Tibial nerve (tissue), 4 donors: ENCODE measurements at regions not wholly inside any gene's neighbourhood (a gene's known extent, or its start where the extent isn't known, plus 50 kb on each side); places are given as distances from the start of the nearest gene placed in this dataset.

ENCODE experiments used
- DNase-seq, 2 donors: peaks; one replicate each; pipeline ENCODE4 v3.0.0-alpha.2; 2019; ENCODE audit warnings: low spot score in 2 of 2
- H3K27ac ChIP-seq, 4 donors: fragments of 200-600 bp; sonication (generic) in 3 of 4; one replicate each; pipeline ENCODE4 v1.5.1; 2017 to 2019; ENCODE audit warnings: mild to moderate bottlenecking in 1 of 4
- H3K27me3 ChIP-seq, 2 donors: fragments of 200-600 bp; sonication (generic) in 1 of 2; one replicate each; pipeline versions ENCODE4 v1.5.1 to v1.6.0; 2017 to 2019
- H3K36me3 ChIP-seq, 3 donors: fragments of 200-600 bp; sonication (generic); one replicate each; pipeline ENCODE4 v1.5.1; 2018 to 2019
- H3K4me1 ChIP-seq, 4 donors: fragments of 200-600 bp; sonication (generic) in 3 of 4; one replicate each; pipeline ENCODE4 v1.5.1; 2017 to 2019
- H3K4me3 ChIP-seq, 4 donors: fragments of 200-600 bp; sonication (generic) in 3 of 4; one replicate each; pipeline ENCODE4 v1.5.1; 2017 to 2019; ENCODE audit warnings: mild to moderate bottlenecking in 1 of 4, moderate library complexity in 1 of 4
- H3K9me3 ChIP-seq, 4 donors: fragments of 200-600 bp; sonication (generic) in 3 of 4; one replicate each; pipeline ENCODE4 v1.5.1; 2017 to 2019
- CTCF ChIP-seq, 5 experiments: fragments of 200-600 bp in 3 of 5; fragments of 450-650 bp in 2 of 5; sonication (generic) in 3 of 5; IDR thresholded peaks; one replicate each; pipeline ENCODE4 v1.5.1; 2016 to 2019; ENCODE audit warnings: antibody characterized with exemption in 5 of 5, mild to moderate bottlenecking in 3 of 5, moderate library complexity in 2 of 5
- EP300 ChIP-seq, 2 donors: sonication (generic); formaldehyde crosslinking; IDR thresholded peaks; one replicate each; pipeline ENCODE4 v1.6.1; 2017; ENCODE audit warnings: antibody characterized with exemption in 2 of 2, mild to moderate bottlenecking in 1 of 2
- POLR2A ChIP-seq, 2 donors: fragments of 450-650 bp; IDR thresholded peaks; one replicate each; pipeline ENCODE4 v1.6.1; 2017; ENCODE audit warnings: antibody characterized with exemption in 2 of 2, mild to moderate bottlenecking in 2 of 2, moderate library complexity in 2 of 2
- WGBS, 2 donors: methylation state at CpG; one replicate each; pipeline ENCODE4 v1.1.5; 2018; 5-methylcytosine and 5-hydroxymethylcytosine counted together

GRCh38 chr7:69476416-69476815 is 121.9 kb upstream of the AUTS2 start:
- H3K4me1 ChIP-seq, result no peaks in the 10 kb centered on the region
- no peak for TF ChIP-seq POLR2A (IDR thresholded peaks at IDR 0.05)
- no peak for TF ChIP-seq CTCF (IDR thresholded peaks at IDR 0.05)
- TF ChIP-seq EP300 (IDR thresholded peaks at IDR 0.05), result peak in 1 of 2 donors; percentile 47
- peak in 1 of 2 donors; percentile 7 for DNase-seq
- H3K9me3 ChIP-seq, result no peaks in the 10 kb centered on the region
- H3K27me3 ChIP-seq, result no peaks in the 10 kb centered on the region
- peak overlapping the region in 2 of 4 donors; percentile 12 to 60 for H3K27ac ChIP-seq
- 40 to 50% methylated on average over 5 of the region's 5 CpGs for WGBS, 2 donors
- no peaks in the 10 kb centered on the region for H3K36me3 ChIP-seq
- no peak overlapping the region for H3K4me3 ChIP-seq

- 90 to 94% methylated on average over 18 of the region's 18 CpGs for WGBS, 2 donors
- DNase-seq, result no peak
- Histone ChIP-seq H3K4me3 (no peak overlapping the region), H3K4me1 (no peaks in the 10 kb centered on the region), H3K27ac (no peak overlapping the region), H3K27me3 (no peaks in the 10 kb centered on the region), H3K36me3 (no peaks in the 10 kb centered on the region), H3K9me3 (no peaks in the 10 kb centered on the region)
- TF ChIP-seq EP300 (IDR thresholded peaks at IDR 0.05), result no peak
- TF ChIP-seq CTCF (IDR thresholded peaks at IDR 0.05), result no peak
- no peak for TF ChIP-seq POLR2A (IDR thresholded peaks at IDR 0.05)
These were observed 115.6 kb upstream of the AUTS2 start for GRCh38 chr7:69482676-69483075.

- H3K9me3 ChIP-seq, result no peaks in the 10 kb centered on the region
- no peaks in the 10 kb centered on the region for H3K4me1 ChIP-seq
- TF ChIP-seq CTCF (IDR thresholded peaks at IDR 0.05), result no peak
- no peak for TF ChIP-seq POLR2A (IDR thresholded peaks at IDR 0.05)
- no peak for TF ChIP-seq EP300 (IDR thresholded peaks at IDR 0.05)
- 91 to 95% methylated on average over 3 of the region's 3 CpGs for WGBS, 2 donors
- H3K27me3 ChIP-seq, result no peaks in the 10 kb centered on the region
- DNase-seq, result no peak
- no peaks in the 10 kb centered on the region for H3K36me3 ChIP-seq
- H3K27ac ChIP-seq, result no peak overlapping the region
- H3K4me3 ChIP-seq, result no peak overlapping the region
These were observed 108.7 kb upstream of the AUTS2 start for GRCh38 chr7:69489533-69489932.

- no peak for DNase-seq
- WGBS, 2 donors, result 88 to 95% methylated on average over 3 of the region's 3 CpGs
- H3K27ac ChIP-seq, result no peak overlapping the region
- H3K36me3 ChIP-seq, result no peaks in the 10 kb centered on the region
- H3K4me3 ChIP-seq, result no peak overlapping the region
- no peaks in the 10 kb centered on the region for H3K27me3 ChIP-seq
- H3K4me1 ChIP-seq, result no peaks in the 10 kb centered on the region
- no peak for TF ChIP-seq POLR2A (IDR thresholded peaks at IDR 0.05)
- H3K9me3 ChIP-seq, result peaks cover 0 to 12% (median 0%) of the 10 kb centered on the region in 4 donors
These were observed 99.6 kb upstream of the AUTS2 start for GRCh38 chr7:69498671-69499070.

- TF ChIP-seq CTCF (IDR thresholded peaks at IDR 0.05) (no peak), POLR2A (IDR thresholded peaks at IDR 0.05) (no peak), EP300 (IDR thresholded peaks at IDR 0.05) (no peak)
- peaks cover 0 to 12% (median 0%) of the 10 kb centered on the region in 4 donors for H3K9me3 ChIP-seq
- H3K36me3 ChIP-seq, result no peaks in the 10 kb centered on the region
- WGBS, 2 donors, result 81 to 86% methylated on average over 3 of the region's 3 CpGs
- no peak overlapping the region for H3K4me3 ChIP-seq
- no peaks in the 10 kb centered on the region for H3K4me1 ChIP-seq
- H3K27ac ChIP-seq, result no peak overlapping the region
- DNase-seq, result no peak
- H3K27me3 ChIP-seq, result no peaks in the 10 kb centered on the region
These were observed 95.9 kb upstream of the AUTS2 start for GRCh38 chr7:69502358-69502757.
